GM18909 (cell line): ENCODE measurements at regions not wholly inside any gene's neighbourhood (a gene's known extent, or its start where the extent isn't known, plus 50 kb on each side); places are given as distances from the start of the nearest gene placed in this dataset.

ENCODE experiments used
- ATAC-seq: cut with Tn5 transposase; IDR thresholded peaks from one replicate; pipeline ENCODE4 v1.9.1; 2021; ENCODE audit warnings: mild to moderate bottlenecking; ENCODE audit not compliant: unreplicated experiment, poor library complexity

DNA sequence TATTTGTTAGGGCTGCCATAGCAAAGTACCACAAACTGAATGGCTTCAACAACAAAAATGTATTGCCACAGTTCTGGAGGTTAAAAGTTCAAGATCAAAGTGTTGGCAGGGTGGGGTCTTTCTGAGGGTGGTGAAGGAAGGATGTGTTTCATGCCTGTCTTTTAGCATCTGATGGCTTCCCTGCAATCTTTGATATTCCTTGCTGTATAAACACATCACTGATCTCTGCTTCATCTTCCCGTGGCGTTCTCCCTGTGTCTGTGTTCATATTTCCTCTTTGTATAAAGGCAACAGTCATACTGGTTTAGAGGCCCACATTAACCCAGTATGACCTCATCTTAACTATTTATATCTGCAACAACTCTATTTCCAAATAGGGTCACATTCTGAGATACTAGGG is 167.5 kb downstream of the BTG1 start:
- no peak for ATAC-seq

DNA sequence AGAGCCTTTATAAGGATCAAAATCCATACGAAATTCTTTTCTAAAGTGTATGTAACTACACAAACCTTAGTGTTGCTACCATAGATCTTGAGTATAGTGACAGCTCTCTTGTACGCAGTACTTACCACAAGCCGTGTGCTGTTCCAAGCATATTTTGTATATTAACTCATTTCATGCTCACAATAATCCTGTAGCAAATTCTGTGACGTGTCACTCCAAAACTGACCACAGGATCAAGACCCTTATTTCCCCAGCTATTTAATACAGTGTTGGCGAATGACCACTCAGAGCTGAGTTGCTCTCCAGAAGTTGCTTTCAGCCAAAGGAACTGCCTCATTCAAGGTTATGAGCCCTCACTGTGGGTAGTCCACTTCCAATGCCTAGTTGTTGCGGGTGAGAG is 169.8 kb downstream of the BTG1 start:
- no peak for ATAC-seq

DNA sequence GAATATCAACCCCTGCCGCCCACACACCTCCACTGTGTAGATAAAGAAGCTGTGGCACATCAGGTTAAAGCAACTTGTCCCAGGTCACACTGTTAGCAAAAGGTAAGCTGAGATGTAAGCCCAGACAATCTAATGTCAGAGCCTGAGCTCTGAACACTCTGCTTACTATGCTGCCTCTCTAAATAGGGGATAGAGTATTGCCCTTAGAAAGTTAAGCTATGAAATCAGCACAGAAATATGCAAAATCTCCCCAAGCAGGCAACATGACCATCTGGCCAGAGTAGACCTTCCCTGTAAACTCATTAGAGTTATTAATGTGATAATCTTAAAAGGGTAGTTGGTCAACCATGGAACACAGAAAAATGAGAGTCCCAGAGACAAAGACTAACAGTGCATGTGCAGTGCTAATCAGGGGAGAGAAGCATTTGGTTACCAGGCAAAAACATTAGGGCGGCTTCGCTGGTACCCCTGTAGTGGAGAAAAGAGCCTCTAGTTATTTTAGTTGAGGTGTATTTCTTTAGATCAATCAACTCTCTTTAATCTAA is 171.0 kb downstream of the BTG1 start:
- no peak for ATAC-seq

DNA sequence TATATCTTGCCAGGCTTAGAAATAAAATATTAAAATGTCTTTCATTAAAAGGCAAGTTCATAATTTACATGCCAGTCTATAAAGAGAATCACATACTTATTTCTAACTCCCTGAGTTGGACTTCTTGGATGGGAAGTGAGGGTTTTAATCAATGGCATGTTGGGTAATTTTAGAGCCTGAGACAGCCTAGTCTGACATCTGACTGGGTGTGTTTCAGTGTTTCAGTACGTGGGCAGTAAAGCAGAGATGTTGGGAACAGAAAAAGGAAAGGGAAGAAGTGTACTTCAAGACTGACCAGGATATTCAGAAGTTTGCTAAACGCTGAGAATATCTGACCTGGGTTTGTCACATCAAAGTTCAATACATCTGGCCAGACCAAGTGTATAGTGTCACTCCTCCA is 171.8 kb downstream of the BTG1 start:
- no peak for ATAC-seq

DNA sequence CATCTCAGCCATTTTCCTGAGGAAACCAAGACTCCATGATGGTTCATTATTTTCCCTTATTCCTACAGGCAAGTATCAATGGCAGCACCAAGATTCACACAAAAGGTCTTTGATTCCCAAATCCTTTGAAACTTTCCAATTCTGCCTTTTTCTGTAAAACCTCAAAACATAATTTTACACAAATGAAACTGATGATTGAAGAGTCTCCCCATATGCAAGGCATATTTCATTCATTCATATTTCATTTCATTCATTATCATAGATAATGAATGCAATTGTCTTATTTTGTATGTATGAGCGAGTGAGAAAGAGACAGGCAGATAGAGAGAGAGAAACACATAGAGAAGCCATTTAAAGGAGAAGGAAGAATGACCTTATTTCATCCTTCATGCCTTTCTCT is 172.8 kb downstream of the BTG1 start:
- no peak for ATAC-seq

DNA sequence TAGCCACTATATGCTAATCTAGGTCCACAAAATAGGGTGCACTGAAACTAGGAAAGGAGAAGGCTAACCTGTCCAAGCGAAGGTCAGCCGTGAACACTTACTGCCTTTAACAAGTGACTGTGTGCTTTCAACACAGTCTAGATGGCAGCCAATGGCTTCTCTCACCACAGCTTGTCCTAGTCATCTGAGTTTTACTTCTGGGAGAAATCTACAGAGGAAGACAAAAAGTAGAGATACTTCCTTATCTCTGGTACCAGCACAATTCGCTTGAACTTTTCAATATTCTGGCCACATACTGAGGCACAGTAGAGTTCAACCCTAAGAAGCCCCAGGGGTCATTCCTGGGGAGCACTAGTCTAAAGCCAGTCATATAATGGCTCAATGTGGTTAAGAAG is 176.9 kb downstream of the BTG1 start:
- ATAC-seq, result no peak

DNA sequence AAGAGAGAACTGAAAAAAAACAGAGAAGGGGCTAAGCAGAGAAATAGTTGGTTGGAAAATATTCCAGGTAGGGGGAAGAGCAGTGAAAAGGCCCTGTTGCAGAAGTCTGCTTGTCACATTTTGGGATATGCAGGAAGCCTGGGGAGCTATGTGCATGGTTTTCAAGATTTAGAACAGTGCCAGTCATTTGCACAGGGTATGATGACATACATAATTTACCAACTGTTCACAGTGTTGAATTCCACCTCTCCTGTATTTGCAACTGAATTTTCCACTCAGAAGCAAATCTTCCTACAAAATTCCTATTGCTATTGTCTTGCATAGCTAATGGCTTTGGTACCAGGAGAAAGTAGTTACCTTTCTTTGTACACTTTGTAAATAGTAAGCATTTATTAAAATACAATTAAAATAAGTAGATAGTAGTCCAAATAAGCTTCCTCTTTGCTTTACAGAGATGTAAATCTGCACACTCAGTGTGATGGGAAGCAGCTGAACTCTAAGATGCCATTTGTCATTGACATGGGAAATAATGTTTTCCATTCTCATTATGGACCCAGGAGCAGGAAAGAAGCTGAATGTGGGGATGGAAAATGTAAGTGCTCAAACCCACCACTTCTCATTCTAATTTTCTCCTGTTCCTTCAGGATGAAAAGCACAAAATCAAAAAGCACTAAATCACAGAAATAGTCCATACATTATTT is 177.4 kb downstream of the BTG1 start:
- ATAC-seq, result no peak

DNA sequence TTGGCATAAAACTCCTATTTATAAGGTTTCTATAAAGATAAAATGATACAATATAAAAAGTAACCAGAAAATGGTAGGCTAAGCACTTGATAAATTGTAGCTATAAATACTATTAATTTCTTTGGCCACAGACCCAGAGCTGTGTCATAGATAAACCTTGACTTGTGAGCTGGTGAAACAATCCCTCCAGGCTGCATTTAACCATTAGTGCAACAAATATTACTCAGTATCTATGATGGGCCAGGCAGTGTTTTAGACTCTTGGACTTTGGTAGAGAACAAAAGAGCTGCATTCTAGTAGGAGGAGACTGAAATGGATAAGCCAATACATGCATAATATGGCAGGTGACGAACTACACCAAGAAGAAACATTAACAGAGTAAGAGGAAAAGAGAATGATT is 178.1 kb downstream of the BTG1 start:
- ATAC-seq, result no peak

DNA sequence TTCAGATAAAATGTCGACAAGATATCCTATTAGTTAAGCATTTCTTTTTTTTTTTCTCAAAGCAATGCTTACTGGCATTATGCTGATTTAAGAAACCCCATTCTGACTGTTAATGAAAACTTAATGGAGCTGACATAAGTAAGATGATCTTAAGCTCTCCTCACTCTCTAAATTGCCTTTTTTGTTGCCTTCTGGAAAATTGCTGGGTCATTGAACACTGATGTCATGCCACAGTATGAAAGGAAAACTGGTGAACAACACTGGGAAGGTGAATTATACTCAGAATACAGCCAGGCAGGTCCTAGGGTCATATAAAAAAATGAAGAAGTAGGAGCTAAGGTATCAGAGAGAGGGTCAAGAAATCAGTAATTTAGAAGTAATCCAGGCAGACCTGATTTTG is 179.9 kb downstream of the BTG1 start:
- ATAC-seq, result no peak

DNA sequence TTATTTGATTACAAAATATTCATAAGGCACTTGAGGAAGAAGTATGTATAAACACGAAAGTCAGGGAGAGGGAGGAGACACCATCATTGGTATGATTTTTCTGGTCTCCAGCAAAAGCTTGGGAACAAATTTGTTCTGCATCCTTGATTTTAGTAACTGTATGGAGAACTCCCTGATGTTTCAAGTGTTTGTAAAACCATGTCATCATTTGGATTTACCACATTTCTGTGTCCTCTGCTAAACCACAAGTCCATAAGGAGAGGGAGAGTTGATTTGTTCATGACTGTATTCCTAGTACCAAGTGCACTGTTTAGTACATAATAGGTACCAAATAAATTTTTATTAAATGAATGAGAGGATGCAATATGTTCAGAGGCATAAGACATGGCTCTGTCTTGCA is 181.1 kb downstream of the BTG1 start:
- ATAC-seq, result no peak

DNA sequence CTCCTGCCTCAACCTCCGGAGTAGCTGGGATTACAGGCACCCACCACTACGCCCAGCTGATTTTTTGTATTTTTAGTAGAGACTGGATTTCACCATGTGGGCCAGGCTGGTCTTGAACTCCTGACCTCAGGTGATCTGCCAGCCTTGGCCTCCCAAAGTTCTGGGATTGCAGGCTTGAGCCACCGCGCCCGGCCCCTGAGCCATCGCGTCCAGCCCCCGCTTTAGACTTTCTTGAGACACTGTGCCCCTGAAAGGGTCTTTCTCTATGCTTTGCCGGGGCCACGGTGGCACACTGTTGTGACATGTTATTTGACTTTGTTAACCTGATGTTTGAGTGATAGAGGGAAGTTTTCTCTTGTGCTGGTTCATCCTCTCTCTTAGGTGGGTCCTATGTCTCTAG is 186.4 kb downstream of the BTG1 start:
- no peak for ATAC-seq

DNA sequence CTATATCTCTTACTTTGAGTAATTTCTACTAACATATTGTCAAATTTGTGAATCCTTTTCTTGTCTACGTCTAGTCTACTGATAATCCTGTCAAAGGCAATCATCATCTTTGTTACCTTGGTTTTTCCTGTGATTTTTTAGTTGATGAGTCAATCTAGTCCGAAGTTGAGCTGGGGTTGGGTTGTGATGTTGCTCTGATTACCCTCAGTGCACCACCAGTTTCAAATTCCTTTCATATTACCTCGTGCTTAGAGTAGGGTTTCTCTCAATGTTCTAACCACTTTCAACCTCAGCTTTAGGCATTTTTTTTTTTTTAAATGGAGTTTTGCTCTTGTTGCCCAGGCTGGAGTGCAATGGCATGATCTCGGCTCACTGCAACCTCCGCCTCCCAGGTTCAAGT is 186.8 kb downstream of the BTG1 start:
- no peak for ATAC-seq

DNA sequence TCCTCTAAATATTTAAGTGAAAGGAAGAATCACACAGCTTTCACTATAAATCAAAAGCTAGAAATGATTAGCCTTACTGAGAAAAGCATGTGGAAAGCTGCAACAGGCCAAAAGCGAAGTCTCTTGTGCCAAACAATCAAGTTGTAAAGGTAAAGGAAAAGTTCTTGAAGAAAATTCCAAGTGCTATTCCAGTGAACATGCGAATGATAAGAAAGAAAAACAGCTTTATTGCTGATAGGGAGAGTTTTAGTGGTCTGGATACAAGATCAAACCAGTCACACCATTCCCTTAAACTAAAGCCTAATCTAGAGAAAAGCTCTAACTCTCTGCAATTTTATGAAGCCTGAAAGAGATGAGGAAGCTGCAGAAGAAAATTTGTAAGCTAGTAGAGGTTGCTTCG is 190.9 kb downstream of the BTG1 start:
- no peak for ATAC-seq

DNA sequence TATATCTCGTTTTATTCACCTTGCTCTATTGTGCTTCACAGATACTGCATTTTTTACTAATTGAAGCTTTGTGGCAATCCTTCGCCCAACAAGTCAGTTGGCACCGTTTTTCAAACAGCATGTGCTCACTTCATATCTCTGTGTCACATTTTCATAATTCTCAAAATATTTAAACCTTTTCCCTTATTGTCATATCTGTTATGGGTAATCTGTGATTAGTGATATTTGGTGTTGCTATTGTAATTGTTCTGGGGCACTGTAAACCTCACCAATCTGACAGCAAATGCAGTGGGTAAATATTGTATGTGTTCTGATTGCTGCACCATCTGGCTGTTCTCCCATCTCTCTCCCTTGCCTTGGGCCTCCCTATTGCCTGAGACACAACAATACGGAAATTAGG is 191.3 kb downstream of the BTG1 start:
- no peak for ATAC-seq

DNA sequence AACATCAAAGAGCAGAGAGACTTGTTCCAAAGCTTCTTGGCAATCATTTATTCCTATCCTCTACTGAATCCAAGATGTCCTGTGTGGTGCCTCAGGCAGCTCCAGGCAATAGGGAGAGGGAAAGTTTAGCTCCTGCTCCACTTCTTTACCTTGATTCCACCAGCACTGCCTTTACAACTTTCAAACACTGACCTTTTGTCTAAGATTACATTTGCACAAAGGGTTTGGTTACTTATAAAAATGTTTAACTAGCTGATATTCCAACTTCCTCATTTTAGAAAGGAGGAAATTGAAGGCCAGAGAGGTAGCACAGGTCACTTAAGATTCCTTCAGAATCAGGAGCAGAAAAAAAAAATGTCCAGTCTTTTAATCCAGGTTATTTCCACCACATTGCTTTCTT is 192.7 kb downstream of the BTG1 start:
- no peak for ATAC-seq

DNA sequence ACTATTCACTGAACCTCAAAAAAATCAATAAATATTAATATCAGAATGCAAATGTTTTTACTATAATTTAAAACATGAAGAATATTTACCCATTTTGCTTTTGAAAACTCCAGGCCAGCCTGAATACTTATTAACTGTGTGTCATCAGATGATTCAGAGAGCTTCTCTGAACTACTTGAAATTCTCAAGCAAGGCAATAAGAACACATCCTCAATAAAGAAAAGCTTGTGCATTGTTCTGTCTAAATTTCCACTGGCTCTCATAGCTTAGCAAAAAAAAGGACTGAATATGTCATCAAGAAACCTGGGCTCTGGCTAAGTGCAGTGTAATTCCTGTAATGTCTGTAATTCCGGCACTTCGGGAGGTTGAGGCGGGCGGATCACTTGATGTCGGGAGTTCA is 194.1 kb downstream of the BTG1 start:
- no peak for ATAC-seq

DNA sequence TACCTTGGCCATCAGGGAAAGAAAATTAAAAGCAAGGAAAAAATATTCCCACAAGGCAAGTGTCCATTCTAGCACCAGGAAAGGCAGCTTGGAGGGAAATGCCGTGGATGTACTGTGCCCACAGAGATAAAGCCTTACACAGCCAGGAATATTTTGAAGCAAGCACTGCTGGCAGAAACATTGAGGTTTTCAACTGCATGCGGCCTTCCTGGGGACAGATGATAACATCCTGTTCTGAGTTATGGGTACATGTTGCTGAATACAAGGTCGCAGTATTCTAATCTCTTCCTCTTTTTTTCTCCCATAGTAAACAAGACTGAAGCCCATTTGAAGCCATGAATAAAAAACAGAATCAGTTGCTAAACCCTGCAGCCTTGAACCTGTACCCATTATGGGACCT is 197.1 kb downstream of the BTG1 start:
- no peak for ATAC-seq

DNA sequence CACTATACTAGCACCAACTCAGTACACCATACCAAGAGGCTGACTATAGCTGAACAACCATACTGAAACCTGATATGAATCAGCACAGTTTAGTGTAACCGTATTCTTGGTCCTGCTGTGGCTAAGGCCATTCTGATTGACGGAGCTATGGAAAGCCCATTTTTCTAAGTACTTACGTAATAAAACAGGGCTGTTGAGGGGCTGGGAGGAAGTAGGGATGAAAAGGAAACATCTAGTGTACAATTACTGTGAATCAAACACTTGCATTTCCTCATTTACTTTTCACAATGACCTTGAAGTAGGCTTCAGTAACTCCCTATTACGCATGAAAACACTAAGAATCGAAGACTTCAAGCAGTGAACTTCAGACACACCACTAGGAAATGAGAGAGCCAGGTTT is 198.2 kb downstream of the BTG1 start:
- peak; percentile 92 for ATAC-seq

DNA sequence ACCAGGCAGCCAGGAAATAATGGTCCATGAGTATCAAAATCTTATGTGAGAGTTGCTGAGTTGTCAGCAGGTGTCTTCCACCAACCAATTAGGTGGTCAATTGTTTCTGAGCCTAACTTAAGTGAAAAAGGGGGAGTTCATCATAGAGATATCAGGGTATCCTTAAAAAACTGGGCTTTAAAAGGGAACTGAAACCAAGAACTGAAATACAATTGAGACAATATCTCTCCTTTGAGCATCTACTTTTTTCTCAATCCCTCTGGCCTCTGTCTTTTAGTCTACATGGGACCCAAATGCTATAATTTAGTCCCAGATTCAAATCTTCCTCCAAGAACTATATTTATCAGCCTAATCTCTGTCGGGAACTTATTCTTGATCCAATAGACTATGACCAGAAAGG is 201.0 kb downstream of the BTG1 start:
- ATAC-seq, result no peak

DNA sequence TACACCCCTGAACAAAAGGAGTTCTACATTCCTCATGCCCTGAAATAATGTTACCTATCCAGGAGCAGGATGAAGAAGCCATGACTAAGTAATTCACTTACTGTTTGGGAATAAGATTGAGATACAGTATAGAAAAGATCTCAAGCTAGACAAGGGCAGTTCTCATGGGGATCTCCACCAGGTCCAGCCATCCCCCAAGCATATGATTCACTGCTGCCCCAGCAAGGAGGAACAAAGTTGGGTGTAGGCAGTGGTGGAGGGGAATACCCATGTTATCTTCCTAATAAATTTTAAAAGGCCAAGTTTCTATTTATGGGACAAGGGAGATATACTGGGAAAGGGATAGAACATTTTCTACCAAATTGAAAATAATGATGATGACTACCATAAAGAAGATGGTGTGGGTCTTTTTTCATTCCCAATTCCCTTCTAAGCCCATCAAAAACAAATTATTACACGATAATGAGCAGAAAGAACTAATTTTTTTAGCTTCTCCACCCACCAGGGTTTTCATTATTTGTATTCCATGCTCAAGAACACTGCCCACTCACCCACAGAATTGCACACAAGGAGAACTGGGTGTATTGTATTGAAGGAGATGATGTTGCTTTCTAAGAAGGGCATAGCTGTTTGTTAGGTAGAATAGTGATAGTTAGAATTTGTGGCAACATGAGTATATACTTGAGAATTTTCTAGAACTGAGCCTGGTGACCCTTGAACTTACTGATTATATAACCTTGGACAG is 204.6 kb downstream of the BTG1 start:
- ATAC-seq, result no peak

DNA sequence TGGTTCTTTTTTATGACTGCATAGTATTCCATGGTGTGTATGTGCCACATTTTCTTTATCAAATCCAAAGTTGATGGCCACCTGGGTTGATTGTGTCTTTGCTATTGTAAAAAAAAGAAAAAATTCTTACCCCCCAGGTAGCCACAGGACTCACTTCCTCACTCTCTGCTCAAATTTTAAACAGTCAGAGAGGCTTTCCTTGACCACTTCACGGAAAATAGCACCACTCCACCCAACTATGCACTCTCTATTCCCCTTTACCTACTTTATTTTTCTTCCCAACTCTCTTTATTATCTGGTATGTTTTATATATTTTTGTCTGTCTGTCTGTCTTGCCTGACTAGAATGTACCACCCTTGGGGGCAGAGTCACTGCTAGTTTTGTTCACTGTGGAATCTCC is 205.3 kb downstream of the BTG1 start:
- ATAC-seq, result no peak

DNA sequence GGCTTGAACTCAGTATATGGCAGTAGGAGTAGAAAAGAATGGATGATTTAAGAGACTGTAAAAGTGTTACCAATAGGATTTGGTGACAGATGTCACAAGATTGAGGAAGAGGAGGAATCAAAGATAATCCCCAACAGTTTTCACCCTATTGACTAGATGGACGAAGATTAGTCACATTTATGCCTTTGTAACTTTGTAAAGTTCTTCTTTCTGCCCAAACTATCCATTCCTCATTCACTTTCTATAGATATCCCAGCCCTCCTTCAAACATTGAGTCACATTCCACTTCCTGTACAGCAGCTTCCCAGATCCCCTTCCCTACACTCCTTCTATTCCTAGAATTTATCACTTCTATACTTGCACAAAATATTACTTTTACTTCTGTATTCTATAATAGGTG is 207.9 kb downstream of the BTG1 start:
- no peak for ATAC-seq
